OCI-LY7 (cell line): ENCODE measurements at regions not wholly inside any gene's neighbourhood (a gene's known extent, or its start where the extent isn't known, plus 50 kb on each side); places are given as distances from the start of the nearest gene placed in this dataset.

Experiments used
- CTCF ChIP-seq: fragments of 200-600 bp; sonication (generic); conservative IDR thresholded peaks from 2 replicates; pipeline ENCODE4 v1.5.1; 2014; ENCODE audit warnings: mild to moderate bottlenecking, antibody characterized with exemption, low read length, moderate library complexity, mixed read lengths
- EZH2phosphoT487 ChIP-seq: fragments of 200-600 bp; sonication (generic); IDR thresholded peaks from 2 replicates; pipeline ENCODE4 v1.6.1; 2018; ENCODE audit warnings: low read depth, borderline replicate concordance, mild to moderate bottlenecking, mixed run types, antibody characterized with exemption, low read length, moderate library complexity, mixed read lengths

GRCh38 chr2:139814458-139814857, 1034.3 kb upstream of the NXPH2 start:
- TF ChIP-seq CTCF (no peak), EZH2phosphoT487 (no peak)
